ENCODE measurements at regions not wholly inside any gene's neighbourhood (a gene's known extent, or its start where the extent isn't known, plus 50 kb on each side); places are given as distances from the start of the nearest gene placed in this dataset.

DNA sequence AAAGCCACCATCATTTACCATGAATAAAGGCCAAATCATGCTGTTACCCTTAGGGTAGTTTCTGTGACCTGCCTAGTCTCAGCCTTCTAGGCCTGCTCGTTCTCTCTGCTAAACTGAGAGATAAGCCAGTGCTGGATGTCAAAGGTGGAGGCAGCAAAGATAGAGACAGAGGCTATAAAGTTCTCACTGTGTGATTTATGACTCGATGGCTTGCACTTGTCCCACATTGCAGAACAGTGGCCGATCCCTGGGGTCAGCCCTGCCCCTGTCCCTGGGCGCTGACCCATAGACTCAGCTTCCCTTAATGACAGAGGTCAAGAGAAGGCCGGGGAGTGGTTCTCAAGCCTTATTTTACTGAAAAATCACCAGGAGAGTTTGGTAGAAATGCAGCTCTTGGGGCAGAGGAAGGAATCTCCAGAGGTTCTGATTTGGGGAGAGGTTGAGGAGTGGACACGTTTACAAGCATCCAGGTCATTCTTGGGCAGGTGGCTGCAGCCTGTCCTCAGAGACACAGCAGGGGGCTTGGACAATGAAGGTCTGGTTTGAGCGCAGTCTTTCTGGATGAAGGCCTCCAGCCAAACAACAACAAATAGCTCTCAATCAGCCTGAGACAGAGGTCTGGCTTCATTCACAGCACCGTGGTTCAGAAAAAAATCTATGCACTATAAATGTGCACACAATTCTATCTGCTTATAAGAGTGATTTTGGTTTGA, 143.5 kb downstream of the ACKR3 start:
- DNase-seq (ENCODE audit: low spot score) (no peak), ATAC-seq (no peak)
- Mint-ChIP-seq H3K27ac (no peak overlapping the region), H3K9me3 (no peaks in the 10 kb centered on the region), H3K27me3 (peaks cover 9 to 12% of the 10 kb centered on the region in 2 donors), H3K36me3 (no peaks in the 10 kb centered on the region), H3K4me1 (ENCODE audit: low read depth in 2 of 2) (no peaks in the 10 kb centered on the region), H3K4me3 (no peak overlapping the region)

GRCh38 chr2:236714080-236714479, 144.5 kb downstream of the ACKR3 start:
- Mint-ChIP-seq H3K4me1 (ENCODE audit: low read depth in 2 of 2) (no peaks in the 10 kb centered on the region), H3K36me3 (no peaks in the 10 kb centered on the region)

DNA sequence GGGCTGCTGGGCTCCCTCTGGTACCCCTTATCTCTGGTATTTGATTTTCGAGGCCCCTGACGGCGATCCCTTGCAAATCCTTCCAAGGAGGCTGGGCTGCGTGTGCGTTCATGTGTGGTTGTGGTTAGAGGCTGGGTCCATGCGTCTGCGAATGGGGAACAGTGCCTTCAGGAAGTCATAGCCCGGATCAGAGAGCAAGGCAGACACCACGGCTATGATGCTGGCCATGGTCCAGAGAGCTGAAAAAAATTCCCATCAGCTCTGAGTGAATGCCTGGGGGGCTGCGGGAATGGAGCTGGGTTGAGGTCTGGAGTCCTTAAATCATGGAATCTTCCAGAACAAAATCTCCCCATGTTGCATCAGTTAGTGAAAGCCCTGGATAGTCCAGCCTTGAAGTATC, 145.5 kb downstream of the ACKR3 start:
- Mint-ChIP-seq H3K9me3 (no peaks in the 10 kb centered on the region), H3K4me1 (ENCODE audit: low read depth in 2 of 2) (no peaks in the 10 kb centered on the region), H3K4me3 (no peak overlapping the region), H3K36me3 (no peaks in the 10 kb centered on the region), H3K27me3 (peaks cover 9 to 21% of the 10 kb centered on the region in 2 donors), H3K27ac (no peak overlapping the region)
- ATAC-seq (no peak), DNase-seq (ENCODE audit: low spot score) (no peak)

More at GRCh38 chr2:236714080-236714479, 144.5 kb downstream of the ACKR3 start:
- H3K27ac Mint-ChIP-seq, result no peak overlapping the region
- peaks cover 9 to 15% of the 10 kb centered on the region in 2 donors for H3K27me3 Mint-ChIP-seq
- no peak overlapping the region for H3K4me3 Mint-ChIP-seq
- no peak for ATAC-seq
- DNase-seq (ENCODE audit: low spot score), result no peak
- H3K9me3 Mint-ChIP-seq, result no peaks in the 10 kb centered on the region

GRCh38 chr2:236715491-236715961, 145.9 kb downstream of the ACKR3 start:
- no peak for DNase-seq (ENCODE audit: low spot score)
- Mint-ChIP-seq H3K27me3 (peaks cover 9 to 21% of the 10 kb centered on the region in 2 donors), H3K4me1 (ENCODE audit: low read depth in 2 of 2) (no peaks in the 10 kb centered on the region), H3K27ac (no peak overlapping the region), H3K36me3 (no peaks in the 10 kb centered on the region), H3K9me3 (no peaks in the 10 kb centered on the region), H3K4me3 (no peak overlapping the region)
- no peak for ATAC-seq

DNA sequence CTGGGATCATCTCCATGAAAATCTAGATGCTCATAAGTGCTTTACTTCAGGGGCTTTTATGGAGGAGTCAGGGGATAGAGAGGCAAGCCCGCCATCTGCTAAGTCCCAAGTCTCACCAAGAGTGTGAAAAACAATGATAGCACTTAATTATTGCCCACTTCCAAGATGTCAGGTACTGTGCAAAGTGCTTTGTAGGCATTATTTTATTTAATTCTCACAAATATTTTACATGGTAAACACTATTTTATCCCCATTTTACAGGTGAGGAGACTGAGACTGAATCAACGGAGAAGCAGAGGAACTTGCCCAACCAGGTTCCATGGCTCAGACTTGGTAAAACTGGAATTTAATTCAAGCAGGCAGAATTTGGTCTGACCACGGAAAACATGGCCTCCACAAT, 147.5 kb downstream of the ACKR3 start:
- Mint-ChIP-seq H3K27ac (no peak overlapping the region), H3K27me3 (peaks cover 9 to 21% of the 10 kb centered on the region in 2 donors), H3K36me3 (no peaks in the 10 kb centered on the region), H3K4me3 (no peak overlapping the region), H3K4me1 (ENCODE audit: low read depth in 2 of 2) (no peaks in the 10 kb centered on the region), H3K9me3 (no peaks in the 10 kb centered on the region)
- no peak for ATAC-seq
- DNase-seq (ENCODE audit: low spot score), result no peak

DNA sequence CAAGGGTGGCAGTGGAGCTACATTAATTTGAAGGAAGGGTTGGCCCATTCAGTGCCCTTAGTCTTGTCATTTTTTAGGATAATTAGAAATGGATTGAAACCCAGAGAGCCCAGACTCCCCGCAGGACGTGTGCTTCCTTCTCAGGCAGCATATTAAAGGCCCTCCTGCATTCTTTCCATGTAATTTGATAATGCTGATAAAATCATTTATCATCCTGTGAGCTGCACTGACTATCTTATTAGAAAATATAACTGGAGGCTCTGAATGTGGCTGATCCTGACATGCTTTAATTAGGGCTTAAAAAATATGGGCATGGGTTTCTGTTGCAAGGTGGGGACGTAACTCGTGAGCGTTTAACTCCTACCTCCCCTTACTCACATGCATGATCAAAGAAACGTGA, 148.1 kb downstream of the ACKR3 start:
- DNase-seq (ENCODE audit: low spot score) (no peak), ATAC-seq (no peak)
- Mint-ChIP-seq H3K4me3 (no peak overlapping the region), H3K27ac (no peak overlapping the region), H3K9me3 (no peaks in the 10 kb centered on the region), H3K4me1 (ENCODE audit: low read depth in 2 of 2) (no peaks in the 10 kb centered on the region), H3K27me3 (peaks cover 9 to 22% of the 10 kb centered on the region in 2 donors), H3K36me3 (no peaks in the 10 kb centered on the region)

DNA sequence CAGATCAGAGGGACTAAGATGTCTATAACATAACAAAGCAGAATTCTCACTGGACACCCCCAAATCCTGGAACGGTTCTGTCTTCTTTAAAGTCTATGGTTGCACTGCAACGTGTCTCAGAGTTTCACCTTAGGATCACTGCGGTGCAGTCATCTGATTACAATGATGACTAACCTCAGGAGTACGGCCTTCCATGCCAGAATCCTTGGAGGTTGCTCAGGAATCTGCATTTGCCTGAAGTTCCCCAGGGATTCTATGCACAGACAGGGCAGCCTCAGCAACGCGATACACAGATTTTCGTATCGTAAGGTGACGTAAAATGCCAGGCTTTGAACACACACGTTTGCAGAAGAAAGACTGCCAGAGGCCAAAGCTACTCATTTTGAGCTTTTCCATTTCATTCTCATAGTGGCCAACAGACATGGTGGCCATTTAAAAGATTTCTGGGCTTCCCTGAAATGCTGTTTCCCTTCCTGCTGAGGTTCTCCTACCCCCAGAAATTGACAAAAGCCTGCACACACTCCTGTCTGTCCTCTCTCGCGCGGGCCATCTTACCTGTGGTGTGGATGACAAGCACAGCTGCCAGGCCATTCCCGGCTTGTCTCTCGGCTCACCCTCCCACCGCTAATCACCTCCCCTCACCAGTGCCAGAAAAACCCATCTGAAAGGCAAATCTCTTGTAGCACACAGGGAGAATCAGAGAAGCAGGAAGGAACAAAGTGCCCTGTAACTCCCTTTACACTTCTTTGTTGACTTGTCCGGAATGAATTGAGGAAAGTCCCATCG, 148.8 kb downstream of the ACKR3 start:
- Mint-ChIP-seq H3K4me3 (no peak overlapping the region), H3K27me3 (peaks cover 9 to 25% of the 10 kb centered on the region in 2 donors), H3K4me1 (ENCODE audit: low read depth in 2 of 2) (no peaks in the 10 kb centered on the region)

GRCh38 chr2:236719192-236719635, 149.6 kb downstream of the ACKR3 start:
- H3K9me3 Mint-ChIP-seq, result no peaks in the 10 kb centered on the region
- H3K4me1 Mint-ChIP-seq (ENCODE audit: low read depth in 2 of 2), result no peaks in the 10 kb centered on the region

More for the DNA sequence above, 148.8 kb downstream of the ACKR3 start:
- ATAC-seq (no peak), DNase-seq (ENCODE audit: low spot score) (no peak)
- Mint-ChIP-seq H3K27ac (no peak overlapping the region), H3K9me3 (no peaks in the 10 kb centered on the region), H3K36me3 (no peaks in the 10 kb centered on the region)

DNA sequence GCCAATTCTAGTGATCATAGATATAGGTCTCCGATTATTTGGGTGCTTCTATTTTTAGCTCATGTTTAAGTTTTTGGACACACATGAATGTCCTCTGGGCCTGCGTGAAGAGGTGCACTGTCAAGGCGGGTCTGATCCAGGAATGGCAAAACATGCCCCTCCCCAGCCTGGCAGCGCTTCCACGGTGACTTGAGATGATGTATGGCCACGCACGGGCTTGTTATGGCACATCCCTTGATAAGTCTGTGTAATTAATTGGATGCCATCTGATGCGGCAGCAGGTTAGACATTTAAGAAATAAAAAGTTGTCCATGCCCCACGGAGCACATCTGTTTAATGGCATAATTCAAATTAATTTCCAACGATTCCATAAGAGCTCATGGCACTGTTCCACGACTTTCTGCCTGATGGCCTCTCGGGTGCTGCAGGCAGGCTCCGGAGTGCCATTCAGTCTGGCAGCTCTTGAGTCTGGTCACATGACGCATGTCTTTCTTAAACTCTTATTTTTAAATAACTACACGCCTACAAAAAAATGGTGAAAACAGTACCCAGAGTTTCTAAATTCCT, 151.4 kb downstream of the ACKR3 start:
- no peaks in the 10 kb centered on the region for H3K36me3 Mint-ChIP-seq
- ATAC-seq, result no peak
- peaks cover 6 to 20% of the 10 kb centered on the region in 2 donors for H3K27me3 Mint-ChIP-seq
- DNase-seq (ENCODE audit: low spot score), result no peak
- H3K4me3 Mint-ChIP-seq, result no peak overlapping the region
- no peaks in the 10 kb centered on the region for H3K9me3 Mint-ChIP-seq
- no peak overlapping the region for H3K27ac Mint-ChIP-seq
- no peaks in the 10 kb centered on the region for H3K4me1 Mint-ChIP-seq (ENCODE audit: low read depth in 2 of 2)

More at GRCh38 chr2:236719192-236719635, 149.6 kb downstream of the ACKR3 start:
- ATAC-seq, result no peak
- DNase-seq (ENCODE audit: low spot score), result no peak
- no peak overlapping the region for H3K27ac Mint-ChIP-seq
- no peaks in the 10 kb centered on the region for H3K36me3 Mint-ChIP-seq
- H3K27me3 Mint-ChIP-seq, result peaks cover 9 to 25% of the 10 kb centered on the region in 2 donors
- H3K4me3 Mint-ChIP-seq, result no peak overlapping the region

DNA sequence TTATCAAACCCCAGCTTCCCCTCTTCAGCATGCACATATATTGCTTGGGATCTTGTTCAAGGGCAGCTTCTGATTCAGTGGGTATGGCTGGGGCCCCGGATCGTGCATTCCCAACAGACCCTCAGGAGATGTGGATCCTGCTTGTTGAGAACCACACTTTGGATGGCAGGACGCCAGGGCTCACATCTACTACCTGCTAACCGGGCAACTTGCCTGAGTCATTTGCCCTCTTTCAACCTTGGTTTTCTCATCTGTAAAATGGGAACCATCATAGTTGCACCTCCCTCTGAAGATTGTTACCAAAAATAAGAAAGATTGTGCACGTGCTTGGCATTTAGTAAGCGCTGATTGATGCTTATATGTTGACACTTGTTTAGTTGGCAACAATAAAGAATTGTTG, 154.6 kb downstream of the ACKR3 start:
- ATAC-seq, result no peak

GRCh38 chr2:236726701-236727450, 157.3 kb downstream of the ACKR3 start:
- Mint-ChIP-seq H3K4me1 (ENCODE audit: low read depth in 2 of 2) (no peaks in the 10 kb centered on the region), H3K36me3 (no peaks in the 10 kb centered on the region), H3K4me3 (no peak overlapping the region), H3K27me3 (peaks cover 9 to 11% of the 10 kb centered on the region in 2 donors), H3K27ac (no peak overlapping the region), H3K9me3 (no peaks in the 10 kb centered on the region)
- ATAC-seq (no peak), DNase-seq (ENCODE audit: low spot score) (no peak)

More for the DNA sequence above, 154.6 kb downstream of the ACKR3 start:
- H3K27me3 Mint-ChIP-seq, result peaks cover 11 to 13% of the 10 kb centered on the region in 2 donors
- no peaks in the 10 kb centered on the region for H3K36me3 Mint-ChIP-seq
- no peak overlapping the region for H3K4me3 Mint-ChIP-seq
- H3K4me1 Mint-ChIP-seq (ENCODE audit: low read depth in 2 of 2), result no peaks in the 10 kb centered on the region
- no peak overlapping the region for H3K27ac Mint-ChIP-seq
- no peak for DNase-seq (ENCODE audit: low spot score)
- H3K9me3 Mint-ChIP-seq, result no peaks in the 10 kb centered on the region

- H3K27me3 Mint-ChIP-seq, result peaks cover 5 to 18% of the 10 kb centered on the region in 2 donors
- DNase-seq (ENCODE audit: low spot score), result no peak
- H3K9me3 Mint-ChIP-seq, result no peaks in the 10 kb centered on the region
- H3K27ac Mint-ChIP-seq, result no peak overlapping the region
- H3K4me3 Mint-ChIP-seq, result no peak overlapping the region
- H3K4me1 Mint-ChIP-seq (ENCODE audit: low read depth in 2 of 2), result no peaks in the 10 kb centered on the region
- no peak for ATAC-seq
- H3K36me3 Mint-ChIP-seq, result no peaks in the 10 kb centered on the region
Observed at GRCh38 chr2:236728916-236729670, 159.5 kb downstream of the ACKR3 start.

DNA sequence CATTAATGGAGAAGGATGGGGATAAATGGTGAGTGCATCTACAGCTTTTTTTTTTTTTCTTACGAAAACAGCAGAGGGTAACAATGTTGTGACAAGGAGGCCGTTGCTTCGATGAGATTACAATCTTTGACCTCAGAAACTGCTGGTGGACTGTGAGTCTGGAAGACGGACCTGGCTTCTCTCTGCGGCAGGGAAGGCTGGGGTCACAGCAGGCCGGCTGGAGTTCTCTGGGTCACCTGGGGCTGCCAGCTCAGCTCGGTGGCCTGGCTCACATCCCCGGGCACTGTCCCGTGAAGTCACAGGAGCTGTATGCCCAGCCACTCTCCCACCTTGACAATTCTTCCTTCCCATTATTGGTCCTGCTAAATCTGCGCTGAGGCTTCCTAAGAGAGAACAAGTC, 160.8 kb downstream of the ACKR3 start:
- ATAC-seq (no peak), DNase-seq (ENCODE audit: low spot score) (no peak)
- Mint-ChIP-seq H3K27ac (no peak overlapping the region), H3K27me3 (peaks cover 5 to 18% of the 10 kb centered on the region in 2 donors), H3K4me3 (no peak overlapping the region), H3K4me1 (ENCODE audit: low read depth in 2 of 2) (no peaks in the 10 kb centered on the region), H3K36me3 (no peaks in the 10 kb centered on the region), H3K9me3 (no peaks in the 10 kb centered on the region)

Measured in natural killer cell treated with Interleukin-12 subunit alpha and Interleukin-12 subunit beta and Interleukin-15 and Interleukin-18, amount 100 ng/mL, for 72 hours (primary cell).